Myocyte (in vitro differentiated cells): ENCODE measurements at regions not wholly inside any gene's neighbourhood (a gene's known extent, or its start where the extent isn't known, plus 50 kb on each side); places are given as distances from the start of the nearest gene placed in this dataset.

Experiments used
- DNase-seq: peaks from one replicate; pipeline ENCODE4 v3.0.0-alpha.2; 2012; ENCODE audit warnings: low read depth

- DNase-seq, result no peak
These were observed 569.0 kb upstream of the MCTP2 start for GRCh38 chr15:93662162-93662885.

DNA sequence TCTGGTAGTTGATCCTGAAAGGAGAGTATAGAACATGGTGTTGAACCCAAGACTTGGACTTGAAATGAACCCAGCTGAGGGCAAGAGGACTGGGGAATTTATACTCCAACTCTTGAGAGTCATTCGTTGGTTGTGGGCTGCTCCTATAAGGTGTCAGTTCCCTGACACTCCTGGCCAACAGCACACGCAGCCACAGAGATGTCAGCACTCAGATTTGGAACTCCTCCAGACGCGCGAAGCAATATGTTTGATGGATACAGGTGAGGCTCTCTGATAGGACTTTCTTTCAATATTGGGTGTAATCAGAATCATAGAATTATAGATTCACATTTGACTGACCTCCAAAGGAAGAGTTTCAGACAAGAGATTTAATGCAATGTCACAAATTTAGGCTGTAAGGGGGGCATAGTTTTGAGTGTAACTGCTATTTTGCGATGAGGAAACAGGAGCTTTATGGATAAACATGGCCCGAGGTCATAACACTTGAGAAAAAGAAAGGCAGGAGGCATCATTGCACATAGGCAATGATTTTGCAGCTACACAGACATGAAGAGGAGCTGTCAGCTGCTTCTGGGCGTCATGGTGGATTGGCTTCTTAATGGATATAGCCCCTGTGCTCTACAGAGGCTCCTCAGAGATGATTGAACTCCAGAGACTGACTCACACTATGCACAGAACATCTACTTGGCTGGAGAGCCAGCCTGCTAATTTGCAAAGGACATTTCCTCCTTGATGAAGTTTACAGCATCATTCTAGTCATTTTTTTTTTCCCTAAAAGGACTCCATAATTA lies 569.2 kb upstream of the RGMA start:
- DNase-seq, result no peak

- no peak for DNase-seq
These were observed 567.0 kb upstream of the RGMA start for GRCh38 chr15:93656041-93656440.

DNA sequence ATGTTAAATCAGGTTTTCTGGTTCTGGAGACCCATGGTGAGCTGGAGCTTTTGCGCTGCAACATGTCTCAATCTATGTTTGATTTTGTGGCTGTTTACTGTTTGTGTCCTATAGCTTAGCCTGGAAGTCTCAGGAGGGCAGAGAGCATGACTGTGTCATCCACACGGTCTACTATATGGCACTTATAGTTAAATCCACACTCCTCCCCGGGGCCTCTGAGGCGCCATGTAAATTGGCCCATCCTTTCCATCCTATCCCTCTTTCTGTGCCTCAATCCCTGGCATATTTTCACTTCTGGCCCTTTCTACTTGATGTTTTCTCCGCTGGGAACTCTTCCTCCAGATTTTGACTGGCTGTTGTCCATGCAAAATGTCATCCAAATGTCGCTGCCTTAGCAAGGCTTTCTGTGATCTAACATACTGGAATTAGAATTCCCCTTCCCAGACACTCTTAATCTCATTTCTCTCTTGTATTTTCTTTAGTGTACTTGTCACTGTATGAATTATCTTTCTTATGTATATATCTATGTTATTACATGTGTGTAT lies 560.8 kb upstream of the RGMA start:
- DNase-seq, result no peak

DNA sequence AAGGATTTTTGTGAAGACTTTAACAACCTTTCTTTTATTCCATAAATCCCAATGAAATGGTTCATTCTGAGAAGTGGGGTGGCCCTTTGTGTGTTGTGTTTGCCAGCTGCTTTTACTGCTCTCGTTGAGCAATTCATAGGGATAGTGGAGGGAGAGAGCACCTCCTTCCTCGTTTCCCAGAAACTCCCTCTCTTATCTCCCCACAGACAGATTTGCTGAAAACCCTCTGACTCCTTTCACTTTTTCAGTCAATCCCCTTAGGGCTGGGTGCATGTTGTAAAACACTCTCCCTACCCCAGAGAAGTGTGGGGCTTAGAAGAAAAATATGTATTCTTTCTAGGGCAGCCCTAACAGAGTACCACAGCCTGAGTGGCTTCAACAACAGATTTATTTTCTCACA lies 557.2 kb upstream of the RGMA start:
- DNase-seq, result no peak

DNA sequence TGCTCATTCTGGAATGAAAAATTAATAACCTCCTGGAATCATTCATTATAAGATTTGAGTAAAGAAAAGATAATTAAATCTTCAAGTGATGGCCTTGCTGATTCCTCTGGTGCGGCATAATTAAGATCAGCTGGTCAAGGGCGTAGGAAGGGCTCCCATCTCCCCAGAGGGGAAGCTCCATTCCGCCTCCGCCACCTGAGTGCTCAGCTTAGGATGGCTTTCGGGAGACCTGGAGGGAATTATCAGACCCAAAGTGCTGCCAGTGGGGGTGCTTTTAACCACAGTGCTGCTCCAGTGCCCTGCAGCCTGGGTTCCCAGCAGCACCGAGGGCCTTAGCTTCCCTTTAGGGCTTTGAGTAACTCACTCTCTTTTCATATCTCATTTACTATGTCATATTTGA lies 556.6 kb upstream of the RGMA start:
- DNase-seq, result no peak

DNA sequence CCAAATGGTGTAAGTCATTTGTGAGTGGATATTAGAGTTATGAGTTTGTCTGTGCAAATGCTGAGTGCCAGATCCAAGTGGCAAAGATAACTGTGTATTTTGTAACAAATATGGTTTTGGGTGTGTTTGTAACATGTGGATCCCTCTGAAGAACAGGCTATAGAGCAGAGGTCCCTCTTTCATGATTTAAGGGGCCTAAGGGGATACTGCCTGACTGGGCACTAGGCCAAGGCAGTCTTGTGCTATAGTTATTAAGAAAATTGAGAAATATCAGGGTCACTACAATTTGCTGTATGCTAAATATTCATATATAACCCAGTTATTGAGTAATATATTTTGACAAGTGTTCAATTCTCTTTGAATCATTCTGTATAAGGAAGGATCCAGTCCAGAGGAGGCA lies 555.6 kb upstream of the RGMA start:
- DNase-seq, result no peak

- no peak for DNase-seq
These were observed 551.5 kb upstream of the RGMA start for GRCh38 chr15:93640411-93640962.

DNA sequence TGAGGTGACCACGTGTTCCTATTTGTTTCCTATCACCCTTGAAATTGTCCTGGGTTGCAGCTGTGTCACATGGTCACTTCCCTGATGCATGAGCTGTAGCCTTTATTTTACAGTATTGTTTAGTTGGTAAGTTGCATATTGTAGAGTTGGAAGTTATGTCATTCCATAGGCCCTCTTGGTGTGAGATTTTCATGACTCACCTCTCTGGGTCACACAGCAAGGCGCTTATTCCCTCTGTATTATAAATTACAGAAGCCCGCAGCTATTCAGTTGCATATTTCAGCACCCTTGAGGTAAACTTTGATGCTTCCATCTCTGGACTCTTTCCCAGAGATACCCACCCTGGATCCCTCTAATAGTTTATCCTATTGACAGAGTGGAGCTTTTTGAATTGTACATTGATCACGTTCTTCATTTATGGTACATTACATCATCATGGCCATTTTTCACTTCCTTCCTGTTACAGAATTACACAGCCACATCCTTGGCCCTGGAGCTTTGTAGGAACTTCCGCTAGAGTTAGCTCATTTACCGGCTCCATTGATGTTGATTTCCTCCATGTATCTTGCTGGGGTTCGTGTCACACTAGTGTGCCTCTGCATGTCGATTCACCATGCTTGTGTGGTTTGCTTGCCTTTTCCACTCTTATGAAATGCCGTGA lies 543.1 kb upstream of the RGMA start:
- no peak for DNase-seq

- DNase-seq, result no peak
These were observed 530.6 kb upstream of the RGMA start for GRCh38 chr15:93619597-93619996.

DNA sequence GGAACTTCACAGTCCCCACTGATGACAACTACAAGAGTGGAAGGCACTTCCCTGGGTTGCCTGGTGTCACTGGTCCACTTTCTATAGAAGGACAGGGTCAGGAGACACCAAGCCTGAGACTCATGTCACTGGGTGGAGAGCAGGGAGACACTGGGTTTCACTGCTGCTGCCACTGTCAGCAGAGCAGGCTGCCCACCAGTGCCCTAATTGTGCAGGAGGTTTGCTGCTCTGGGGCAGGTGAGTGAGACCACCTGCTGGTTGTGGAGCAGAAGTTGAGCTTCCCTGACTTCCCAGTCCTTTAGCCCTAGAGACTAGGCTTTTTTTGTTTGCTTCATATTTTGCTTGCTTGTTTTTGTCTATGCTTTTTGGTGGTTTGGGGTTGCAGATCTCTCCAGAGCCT lies 528.4 kb upstream of the RGMA start:
- no peak for DNase-seq

DNA sequence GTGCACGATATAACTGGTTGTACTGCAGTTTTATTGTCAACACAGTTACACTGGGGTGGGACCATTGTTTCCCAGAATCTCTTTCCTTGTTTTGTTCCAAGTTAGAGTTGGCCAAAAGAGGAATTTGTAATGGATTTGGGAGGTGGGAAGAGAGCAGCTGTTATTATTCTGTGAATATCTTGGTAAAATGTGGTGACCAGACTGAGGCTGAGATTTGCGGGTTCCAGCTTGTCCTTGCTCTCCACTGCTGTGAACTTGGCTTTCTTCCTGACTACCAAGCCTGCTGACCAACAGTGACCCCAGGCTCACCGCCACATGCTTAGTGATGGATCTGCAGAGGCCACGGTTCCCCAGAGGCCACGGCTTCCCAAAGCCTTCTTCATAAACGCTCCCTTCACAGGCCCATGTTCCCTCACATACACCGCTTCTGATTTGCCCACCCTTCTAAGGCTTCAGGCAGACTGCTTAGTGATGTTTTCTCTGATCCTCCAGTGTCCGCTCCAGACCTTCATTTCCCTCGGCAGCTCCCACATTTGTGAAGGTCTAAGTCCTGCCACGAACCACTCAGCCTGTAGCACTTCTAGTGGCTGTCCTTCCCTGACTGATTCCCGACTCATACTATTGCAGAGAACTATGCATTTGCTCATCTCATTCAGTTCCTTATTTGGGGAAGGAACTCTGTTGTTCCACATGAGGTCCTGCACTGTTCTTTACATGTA lies 525.5 kb upstream of the RGMA start:
- no peak for DNase-seq

- DNase-seq, result no peak
These were observed 524.4 kb upstream of the RGMA start for GRCh38 chr15:93613386-93613785.

DNA sequence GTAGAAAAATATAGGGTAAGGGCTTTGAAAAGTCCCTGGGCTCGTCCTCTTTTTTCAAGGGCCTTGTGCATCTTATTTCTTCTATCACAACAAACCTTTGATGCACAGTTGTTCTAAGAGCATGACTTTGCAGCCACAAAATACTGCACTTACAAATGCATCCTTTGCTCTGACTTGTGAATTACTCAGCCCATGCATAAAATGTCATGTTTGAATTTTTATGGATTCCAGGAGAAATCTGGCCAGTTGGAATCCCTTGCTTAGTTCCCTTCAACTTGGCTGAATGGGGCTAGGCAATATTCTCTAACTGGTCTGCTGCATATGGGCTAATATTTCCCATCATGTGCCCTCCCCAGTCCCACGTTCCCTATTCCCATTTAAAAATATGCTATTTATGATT lies 523.9 kb upstream of the RGMA start:
- DNase-seq, result no peak

DNA sequence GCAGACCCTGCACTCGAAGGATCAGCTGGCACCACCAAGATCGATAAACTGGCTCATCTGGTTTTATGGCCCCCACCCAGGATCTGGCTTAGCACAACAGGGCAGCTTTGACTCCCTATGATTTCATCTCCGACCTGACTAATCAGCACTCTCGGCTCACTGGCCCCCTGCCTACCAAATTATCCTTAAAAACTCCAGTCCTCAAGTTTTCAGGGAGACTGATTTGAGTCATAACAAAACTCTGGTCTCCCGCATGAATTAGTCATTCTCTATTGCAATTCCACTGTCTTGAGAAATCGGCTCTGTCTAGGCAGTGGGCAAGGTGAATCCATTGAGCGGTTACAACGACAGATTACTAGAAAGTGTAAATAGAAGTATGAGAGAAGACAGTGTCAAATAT lies 521.9 kb upstream of the RGMA start:
- DNase-seq, result no peak

- no peak for DNase-seq
These were observed 519.7 kb upstream of the RGMA start for GRCh38 chr15:93608643-93609148.

DNA sequence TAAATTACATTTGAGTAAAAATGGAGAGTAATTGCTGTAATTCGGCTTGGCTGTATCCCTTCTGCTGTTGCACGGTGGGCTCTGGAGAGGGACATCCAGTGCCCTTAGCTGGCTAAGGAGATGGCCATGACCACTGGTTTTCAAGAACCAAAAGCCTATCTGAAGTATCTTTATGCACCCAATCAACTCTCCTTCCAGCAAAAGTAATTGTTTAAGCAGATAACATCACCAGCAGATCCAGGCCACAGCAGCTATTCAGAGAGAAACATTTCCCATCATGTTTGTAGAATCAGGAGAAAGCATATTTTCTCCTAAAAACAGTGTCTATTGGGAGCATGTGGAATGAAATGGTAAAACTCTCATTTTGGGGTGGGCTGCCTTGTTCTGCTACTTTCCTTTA lies 514.5 kb upstream of the RGMA start:
- no peak for DNase-seq

- DNase-seq, result no peak
These were observed 498.1 kb upstream of the RGMA start for GRCh38 chr15:93587059-93587521.

- no peak for DNase-seq
These were observed 496.0 kb upstream of the RGMA start for GRCh38 chr15:93585012-93585411.

- no peak for DNase-seq
These were observed 495.0 kb upstream of the RGMA start for GRCh38 chr15:93583968-93584367.

- no peak for DNase-seq
These were observed 494.5 kb upstream of the RGMA start for GRCh38 chr15:93583552-93583951.
